ENCODE measurements at regions not wholly inside any gene's neighbourhood (a gene's known extent, or its start where the extent isn't known, plus 50 kb on each side); places are given as distances from the start of the nearest gene placed in this dataset.
A peak's percentile ranks its signal among the peaks of the same experiment; 100 is the strongest.

DNA sequence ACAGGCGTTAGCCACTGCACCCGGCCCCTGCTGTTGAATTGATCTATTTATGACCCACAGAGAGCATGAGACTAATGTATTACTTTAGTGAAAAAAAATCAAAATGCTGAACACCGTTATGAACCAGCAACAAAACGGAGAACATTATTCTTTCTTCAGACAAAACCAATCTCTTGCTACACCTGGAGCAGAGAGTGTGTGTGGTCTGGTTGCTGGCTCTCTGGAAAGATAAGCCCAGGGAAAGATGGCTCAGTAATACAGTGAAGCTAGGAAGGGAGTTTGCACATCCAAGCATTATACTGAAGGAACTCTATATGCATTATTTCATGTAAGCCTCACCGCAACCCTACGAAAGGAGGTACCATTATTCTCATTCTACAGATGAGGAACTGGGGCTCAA, 117.0 kb downstream of the GLUL start:
- no peak overlapping the region for H3K4ac ChIP-seq (ENCODE audit: low read depth, low read length)
- no peaks in the 10 kb centered on the region for H3K79me1 ChIP-seq (ENCODE audit: insufficient read depth, low read depth, low read length, poor library complexity, severe bottlenecking)
- no peak overlapping the region for H3T11ph ChIP-seq (ENCODE audit: low read length)
- no peak overlapping the region for H3K23ac ChIP-seq (ENCODE audit: insufficient read length, low read depth, low read length)
- no peak overlapping the region for H3K27ac ChIP-seq (ENCODE audit: insufficient read length, low read depth, low read length)
- no peak for DNase-seq
- H2BK5ac ChIP-seq (ENCODE audit: insufficient read length, low read length): no peak overlapping the region
- no peaks in the 10 kb centered on the region for H3K23me2 ChIP-seq (ENCODE audit: insufficient read length, low read depth, low read length, poor library complexity, severe bottlenecking)
- no peak overlapping the region for H3K4me2 ChIP-seq (ENCODE audit: insufficient read depth, insufficient read length, low read length)
- Mint-ChIP-seq H3K9me3 (no peaks in the 10 kb centered on the region), H3K4me1 (peaks cover 0 to 4% of the 10 kb centered on the region in 2 experiments; a peak in 1 of 4 replicates), H3K36me3 (ENCODE audit: insufficient read depth in 1 of 3, low read depth in 3 of 3) (no peaks in the 10 kb centered on the region), H3K27ac (peak overlapping the region in 1 of 3 experiments; percentile 9; a peak in 1 of 7 replicates), H3K4me3 (no peak overlapping the region), H3K27me3 (ENCODE audit: low read depth) (no peaks in the 10 kb centered on the region)
- no peaks in the 10 kb centered on the region for H3K79me2 ChIP-seq (ENCODE audit: insufficient read depth, low read length)
- H3K56ac ChIP-seq (ENCODE audit: insufficient read length, low read depth, low read length): no peak overlapping the region
- no peak overlapping the region for H2AK5ac ChIP-seq (ENCODE audit: insufficient read length, low read length)
- TF ChIP-seq CTCF (conservative IDR thresholded peaks at IDR 0.05): no peak
- H2BK15ac ChIP-seq (ENCODE audit: low read depth, low read length): no peak overlapping the region
- H2AFZ ChIP-seq (ENCODE audit: low read length): no peak overlapping the region
- no peak overlapping the region for H3K9ac ChIP-seq (ENCODE audit: extremely low read depth, insufficient read length, low read length)
- no peaks in the 10 kb centered on the region for H3K9me3 ChIP-seq (ENCODE audit: control insufficient read depth, low read depth, low read length)
- no peak overlapping the region for H3K18ac ChIP-seq (ENCODE audit: insufficient read length, low read depth, low read length)
- H3K27me3 ChIP-seq (ENCODE audit: insufficient read depth, low read length): no peaks in the 10 kb centered on the region
- H3K4me1 ChIP-seq (ENCODE audit: insufficient read depth, low read length): peaks cover 1% of the 10 kb centered on the region
- no peak overlapping the region for H2BK12ac ChIP-seq (ENCODE audit: insufficient read length, low read depth, low read length)
- H3K14ac ChIP-seq (ENCODE audit: insufficient read depth, low read length): no peak overlapping the region
- H4K91ac ChIP-seq (ENCODE audit: insufficient read length, low read depth, low read length): no peak overlapping the region
- H4K20me1 ChIP-seq (ENCODE audit: control insufficient read depth, insufficient read depth, insufficient read length): no peaks in the 10 kb centered on the region
- no peak overlapping the region for H2BK20ac ChIP-seq (ENCODE audit: low read depth, low read length, poor library complexity, severe bottlenecking)
- no peak overlapping the region for H4K5ac ChIP-seq (ENCODE audit: insufficient read length, low read depth, low read length)
- WGBS (ENCODE audit: extremely low coverage, insufficient read length, low lambda C conversion rate): no CpG with 5 or more reads among the region's 6 CpGs
- H4K8ac ChIP-seq (replicated peaks; ENCODE audit: insufficient read length, low read depth, low read length): no peak overlapping the region
- no peak overlapping the region for H2BK120ac ChIP-seq (ENCODE audit: low read depth, low read length, poor library complexity, severe bottlenecking)

Measured in H9 (cell line).